GM19467 (cell line): ENCODE measurements at regions not wholly inside any gene's neighbourhood (a gene's known extent, or its start where the extent isn't known, plus 50 kb on each side); places are given as distances from the start of the nearest gene placed in this dataset.
"Not testable (repeated sequence)": the region's sequence is repeated elsewhere in the genome, so short reads cannot be mapped to it uniquely, and the experiment has no call there.

Experiments used
- ATAC-seq: cut with Tn5 transposase; IDR thresholded peaks from one replicate; pipeline ENCODE4 v1.9.1; 2021; ENCODE audit warnings: mild to moderate bottlenecking, moderate library complexity; ENCODE audit not compliant: unreplicated experiment

DNA sequence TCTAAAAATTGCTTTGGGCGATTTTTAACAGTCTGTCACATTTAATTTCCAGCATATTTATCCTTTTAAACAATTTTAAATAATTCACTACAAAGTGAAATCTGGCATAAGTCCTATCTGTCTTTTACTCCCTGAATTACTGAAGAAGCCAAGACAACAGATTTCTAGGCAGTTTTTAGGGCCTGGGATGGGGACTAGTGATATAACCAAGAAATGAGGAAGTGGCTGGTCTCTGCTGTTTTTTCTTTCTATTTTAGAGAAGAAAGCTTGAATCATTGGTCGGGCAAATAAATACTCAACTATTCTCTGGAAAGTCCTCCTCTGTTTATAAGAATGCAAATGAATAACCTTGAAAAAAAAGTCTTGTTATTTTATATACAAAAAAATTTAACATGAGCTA is 79.7 kb upstream of the SSBP2 start:
- ATAC-seq = no peak

DNA sequence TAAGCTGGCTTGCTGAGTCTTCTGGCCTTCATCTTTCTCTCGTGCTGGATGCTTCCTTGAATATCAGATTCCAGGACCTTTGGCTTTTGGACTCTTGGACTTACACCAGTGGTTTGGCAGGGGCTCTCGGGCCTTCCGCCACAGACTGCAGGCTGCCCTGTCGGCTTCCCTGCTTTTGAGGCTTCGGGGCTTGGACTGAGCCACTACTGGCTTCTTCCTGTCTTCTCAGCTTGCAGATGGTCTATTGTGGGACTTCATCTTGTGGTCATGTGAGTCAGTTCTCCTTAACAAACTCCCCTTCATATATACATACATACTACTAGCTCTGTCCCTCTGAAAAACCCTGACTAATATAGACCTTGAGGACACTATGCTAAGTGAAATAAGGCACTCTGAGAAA is 78.3 kb upstream of the SSBP2 start:
- no peak for ATAC-seq

DNA sequence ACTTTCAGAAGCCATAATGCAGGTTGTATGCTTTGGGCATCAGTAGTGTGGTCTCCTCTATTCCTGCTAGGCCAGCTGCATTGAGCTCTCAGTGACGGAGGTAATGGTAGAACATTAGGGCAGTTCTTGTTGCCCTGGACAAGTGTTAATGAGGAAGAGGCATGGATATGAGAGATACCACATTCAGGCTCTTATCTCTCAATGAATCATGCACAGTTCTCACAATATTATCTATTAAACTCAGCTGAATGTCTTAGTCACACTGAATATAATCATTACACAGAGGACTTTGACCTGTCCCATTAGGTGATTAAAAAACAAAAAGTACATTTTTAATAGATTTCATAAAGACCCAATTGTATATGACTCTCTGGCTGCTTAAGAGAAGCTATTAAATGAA is 76.6 kb upstream of the SSBP2 start:
- no peak for ATAC-seq

DNA sequence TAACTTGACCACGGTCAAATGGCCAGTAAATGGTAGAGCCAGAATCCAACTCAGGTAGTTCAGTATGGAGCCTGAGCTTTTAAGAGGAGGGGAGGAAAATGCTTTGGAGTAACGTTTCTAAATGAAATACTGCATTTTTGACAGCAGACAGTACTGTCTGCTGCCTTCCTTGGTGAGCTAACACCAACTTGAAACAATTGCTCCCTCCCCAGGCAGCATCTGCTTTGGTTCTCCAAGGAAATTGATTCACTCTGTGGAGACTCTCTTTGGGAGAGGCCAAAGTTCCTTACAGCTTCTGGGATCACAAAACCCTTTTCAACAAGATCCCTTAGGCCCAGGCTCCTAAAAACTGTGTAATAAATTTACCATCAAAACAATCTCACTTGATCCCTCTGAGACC is 75.2 kb upstream of the SSBP2 start:
- ATAC-seq = no peak

DNA sequence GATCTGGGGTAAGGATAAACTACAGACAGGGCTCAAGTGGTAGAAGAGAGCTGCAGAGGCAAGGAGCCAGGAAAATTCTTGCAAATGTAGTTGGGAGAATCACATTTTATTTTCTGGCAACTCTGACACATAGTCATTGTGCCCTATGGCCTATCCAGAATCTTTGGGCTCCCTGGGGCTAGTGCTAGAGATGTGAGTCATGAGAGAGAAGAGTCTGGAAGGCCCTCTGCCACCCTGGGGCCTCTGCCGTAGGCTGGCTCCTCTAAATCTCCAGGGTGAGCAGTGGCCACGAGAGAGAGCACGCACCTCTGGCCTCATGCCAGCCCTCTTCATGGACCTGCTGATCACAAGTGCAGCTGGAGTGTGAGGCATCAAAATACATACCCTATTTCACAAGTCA is 74.3 kb upstream of the SSBP2 start:
- ATAC-seq = no peak

DNA sequence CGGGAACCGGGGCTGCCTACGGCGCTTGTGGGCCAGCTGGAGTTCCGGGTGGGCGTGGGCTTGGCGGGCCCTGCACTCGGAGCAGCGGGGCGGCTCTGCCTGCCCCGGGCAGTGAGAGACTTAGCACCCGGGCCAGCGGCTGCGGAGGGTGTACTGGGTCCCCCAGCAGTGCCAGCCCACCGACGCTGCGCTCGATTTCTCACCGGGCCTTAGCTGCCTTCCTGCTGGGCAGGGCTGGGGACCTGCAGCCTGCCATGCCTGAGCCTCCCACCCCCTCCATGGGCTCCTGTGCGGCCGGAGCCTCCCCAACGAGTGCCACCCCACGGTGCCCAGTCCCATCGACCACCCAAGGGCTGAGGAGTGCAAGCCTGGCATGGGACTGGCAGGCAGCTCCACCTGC is 72.8 kb upstream of the SSBP2 start:
- ATAC-seq = not testable (repeated sequence)

DNA sequence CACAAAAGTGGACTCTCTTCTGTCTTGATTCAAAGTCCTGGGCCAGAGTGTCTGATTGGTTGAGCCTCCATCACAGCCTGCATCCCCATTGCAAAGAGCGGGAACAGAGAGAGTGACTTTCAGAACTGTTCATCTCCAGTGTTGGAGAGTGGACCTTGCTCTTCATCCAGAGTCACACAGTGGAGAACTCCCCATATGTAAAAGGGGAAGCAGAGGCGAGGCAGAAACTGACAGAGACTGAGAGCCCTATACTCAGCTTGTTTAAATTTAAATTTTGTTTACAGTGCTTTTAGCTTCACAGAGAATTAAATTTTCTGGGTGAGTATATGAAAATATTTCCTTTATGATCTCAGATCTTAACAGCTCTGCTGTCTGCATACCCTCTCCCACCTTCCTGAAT is 70.0 kb upstream of the SSBP2 start:
- ATAC-seq = no peak

DNA sequence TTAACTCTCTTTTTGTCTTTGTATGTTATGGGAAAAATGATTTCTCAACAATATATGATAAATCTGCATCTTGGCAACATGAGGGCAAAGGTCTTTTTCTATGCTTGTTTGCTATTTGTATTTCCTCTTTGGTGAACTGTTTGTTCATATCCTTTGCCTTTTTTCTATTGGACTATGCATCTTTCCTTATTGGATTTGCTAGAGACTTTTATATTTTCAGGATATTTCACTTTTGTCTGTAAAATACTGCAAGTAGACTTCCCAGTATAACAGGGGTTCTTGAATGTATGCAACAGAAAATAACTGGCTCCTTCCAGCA is 69.4 kb upstream of the SSBP2 start:
- ATAC-seq = no peak

DNA sequence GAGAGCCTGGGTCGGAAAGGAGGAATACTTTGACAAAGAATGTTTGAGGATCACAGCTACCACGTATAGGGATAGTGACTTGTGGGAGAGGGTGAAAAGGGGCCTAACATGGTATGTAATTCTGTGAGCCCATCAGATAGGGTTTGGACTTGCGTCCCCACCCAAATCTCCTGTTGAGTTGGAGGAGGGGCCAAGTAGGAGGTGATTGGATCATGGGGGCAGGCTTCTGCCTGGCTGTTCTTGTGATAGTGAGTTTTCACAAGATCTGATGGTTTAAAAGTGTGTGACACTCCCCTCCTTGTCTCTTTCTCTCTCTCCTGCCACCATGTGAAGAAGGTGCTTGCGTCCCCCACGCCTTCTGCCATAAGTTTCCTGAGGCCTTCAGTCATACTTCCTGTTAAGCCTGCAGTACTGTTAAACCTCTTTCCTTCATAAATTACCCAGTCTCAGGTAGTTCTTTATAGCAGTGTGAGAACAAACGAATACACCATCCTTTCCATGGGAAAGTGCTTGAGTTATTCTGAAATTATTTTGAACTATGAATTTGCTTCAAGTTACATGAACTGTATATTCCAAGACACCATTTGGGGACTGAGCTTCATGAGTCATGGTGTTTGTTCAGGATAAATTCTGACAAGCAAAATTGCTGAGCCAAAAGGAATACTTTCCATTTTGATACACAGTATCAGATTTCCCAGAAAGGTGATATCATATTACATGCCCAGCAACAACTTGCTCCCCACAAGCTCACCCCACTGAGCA is 68.8 kb upstream of the SSBP2 start:
- no peak for ATAC-seq

DNA sequence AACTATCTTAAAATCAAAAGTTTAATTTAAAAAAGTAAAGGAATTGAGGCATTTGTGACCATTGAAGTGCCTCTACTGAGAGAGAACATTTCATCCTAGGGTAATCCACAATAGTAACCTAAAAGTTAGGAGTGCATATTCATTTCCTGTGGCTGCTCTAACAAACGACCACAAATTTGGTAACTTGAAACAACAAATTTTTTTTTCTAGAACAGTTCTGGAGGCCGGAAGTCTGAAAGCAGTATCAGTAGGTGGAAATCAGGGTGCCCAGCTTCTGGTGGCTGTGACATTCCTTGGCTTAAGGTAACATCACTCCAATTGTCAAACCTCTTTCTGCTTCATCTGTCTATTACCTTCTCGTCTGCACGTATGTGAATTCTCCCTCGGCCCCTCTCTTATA is 67.1 kb upstream of the SSBP2 start:
- ATAC-seq = no peak

DNA sequence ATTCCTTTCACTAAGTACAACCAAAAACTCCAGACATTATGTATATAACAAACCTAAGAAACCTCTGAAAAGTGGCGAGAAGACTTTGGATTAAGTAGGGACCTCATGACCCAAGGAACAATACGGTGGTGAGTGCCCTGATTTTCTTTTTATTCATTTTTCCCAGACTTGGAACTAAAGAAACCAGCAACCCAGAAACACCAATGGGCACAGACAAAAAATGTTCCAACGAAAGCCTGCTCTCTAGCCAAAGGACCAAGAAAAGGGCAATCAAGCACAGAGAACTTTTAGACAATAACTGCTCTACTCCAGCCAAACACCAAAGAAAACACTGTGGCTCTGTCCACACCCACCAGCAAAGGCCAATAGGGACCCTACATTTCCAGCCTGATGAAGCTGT is 66.2 kb upstream of the SSBP2 start:
- no peak for ATAC-seq

DNA sequence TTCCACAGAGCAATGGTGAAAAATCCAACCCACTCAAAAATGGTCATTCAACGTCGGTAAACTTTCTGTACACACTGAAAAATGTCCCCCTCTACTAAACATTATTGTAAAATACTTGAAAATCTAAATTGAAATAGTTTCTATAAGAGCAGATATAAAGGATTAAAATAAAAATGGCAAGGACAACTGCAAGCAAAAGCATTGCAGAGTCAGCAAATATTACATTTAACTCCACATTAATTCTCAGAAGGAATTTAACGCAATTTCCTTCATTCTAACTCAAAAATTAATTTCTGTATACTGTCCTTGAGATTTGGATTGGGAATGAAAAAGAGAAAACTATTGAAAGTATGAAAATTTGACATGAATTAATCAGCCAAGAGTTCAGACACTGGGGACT is 64.4 kb upstream of the SSBP2 start:
- no peak for ATAC-seq

DNA sequence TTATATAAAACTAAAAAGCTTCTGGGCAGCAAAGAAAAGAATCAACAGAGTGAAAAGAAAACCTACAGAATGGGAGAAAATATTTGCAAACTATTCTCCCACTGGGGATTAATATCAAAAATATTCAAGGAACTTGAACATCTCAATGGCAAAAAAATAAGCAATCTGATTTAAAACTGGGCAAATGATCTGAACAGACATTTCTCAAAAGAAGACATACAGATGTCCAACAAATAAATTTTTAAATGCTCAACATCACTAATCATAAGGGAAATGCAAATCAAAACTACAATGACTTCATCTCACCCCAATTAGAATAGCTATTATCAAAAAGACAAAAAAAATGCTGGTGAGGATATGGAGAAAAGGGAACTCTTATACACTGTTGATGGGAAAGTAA is 57.2 kb upstream of the SSBP2 start:
- no peak for ATAC-seq

DNA sequence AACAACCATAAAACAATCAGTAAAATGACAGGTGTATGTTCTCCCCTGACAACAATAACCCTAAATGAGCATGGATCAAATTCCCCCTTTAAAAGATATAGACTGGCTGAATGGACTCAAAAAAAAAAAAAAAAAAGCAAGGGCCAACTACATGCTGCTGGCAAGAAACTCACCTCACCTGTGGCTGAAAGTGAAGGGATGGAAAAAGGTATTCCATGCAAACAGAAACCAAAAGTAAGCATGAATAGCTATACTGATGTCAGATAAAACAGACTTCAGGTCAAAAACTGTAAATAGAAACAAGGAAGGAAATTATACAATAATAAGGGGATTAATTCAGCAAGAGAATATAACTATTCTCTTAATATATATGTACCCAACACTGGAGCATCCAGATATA is 54.2 kb upstream of the SSBP2 start:
- no peak for ATAC-seq

DNA sequence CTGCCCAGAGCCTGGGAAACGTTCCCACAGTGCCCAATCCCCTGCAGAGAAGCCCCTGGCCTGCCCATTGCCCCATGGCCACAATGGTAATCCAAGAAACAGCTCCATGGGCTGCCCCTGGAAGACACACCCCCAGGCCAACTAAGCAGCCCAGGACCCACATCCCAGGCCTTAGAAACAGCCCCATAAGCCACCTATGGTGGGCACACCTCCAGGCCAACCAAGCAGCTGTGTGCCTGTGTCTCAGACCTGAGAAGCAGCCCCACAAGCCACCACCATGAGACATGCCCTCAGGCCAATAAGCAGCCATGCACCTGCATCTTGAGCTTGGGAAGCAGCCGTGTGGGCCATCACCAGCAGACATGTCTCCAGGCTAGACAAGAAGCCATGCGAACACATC is 52.9 kb upstream of the SSBP2 start:
- ATAC-seq = no peak

DNA sequence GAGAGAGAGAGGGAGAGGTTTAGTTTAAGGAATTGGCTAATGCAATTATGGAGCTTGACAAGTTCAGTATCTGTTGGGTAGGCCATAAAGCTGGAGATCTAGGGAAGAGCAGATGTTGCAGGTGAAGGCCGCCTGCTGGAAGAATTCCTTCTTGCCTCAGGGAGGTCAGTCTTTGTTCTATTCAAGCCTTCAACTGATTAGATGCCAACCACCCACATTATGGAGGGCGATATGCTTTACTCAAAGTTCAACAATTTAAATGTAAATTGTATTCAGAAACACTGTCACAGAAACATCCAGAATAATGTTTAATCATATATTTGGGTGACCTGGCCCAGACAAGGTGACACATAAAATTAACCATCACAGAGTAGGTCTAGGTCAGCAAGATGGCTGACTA is 51.7 kb upstream of the SSBP2 start:
- no peak for ATAC-seq

DNA sequence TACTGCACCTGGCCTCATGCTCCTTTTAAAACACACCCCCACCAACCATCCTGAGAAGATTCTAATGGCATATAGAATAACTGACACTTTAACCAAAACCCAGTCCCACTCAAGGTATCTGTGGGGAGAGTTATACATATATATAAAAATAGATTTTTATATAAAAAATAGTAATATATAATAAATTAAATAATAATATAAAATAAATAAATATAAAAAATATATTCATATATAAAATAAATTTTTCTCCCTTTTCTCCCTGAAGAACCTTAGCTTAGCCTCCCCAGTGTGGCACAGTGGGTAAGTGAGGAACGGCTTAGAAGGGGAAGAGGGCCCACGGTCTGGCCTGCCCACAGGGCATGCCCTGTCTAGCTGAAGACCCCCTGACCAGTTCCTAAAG is 51.1 kb upstream of the SSBP2 start:
- no peak for ATAC-seq

DNA sequence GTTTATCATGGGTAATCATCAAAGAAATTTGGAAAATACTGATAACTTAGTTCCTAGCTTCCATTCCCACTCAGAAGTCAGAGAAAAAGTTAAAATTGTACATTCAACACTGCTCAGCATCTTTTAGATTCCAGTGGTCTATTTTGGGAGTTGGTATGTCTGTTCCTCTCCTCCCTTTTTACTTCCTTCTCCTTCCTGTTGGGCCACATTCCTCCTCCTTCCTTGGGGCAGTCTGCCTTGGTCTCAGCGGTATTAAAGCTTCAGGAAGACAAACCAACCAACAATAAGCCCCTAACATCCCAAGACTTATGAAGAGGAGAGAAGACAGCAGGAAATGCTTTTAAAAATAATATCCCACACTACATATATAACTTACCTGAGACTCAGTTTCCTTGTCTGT is 49.9 kb upstream of the SSBP2 start:
- no peak for ATAC-seq
